ENCODE measurements at regions not wholly inside any gene's neighbourhood (a gene's known extent, or its start where the extent isn't known, plus 50 kb on each side); places are given as distances from the start of the nearest gene placed in this dataset.

DNA sequence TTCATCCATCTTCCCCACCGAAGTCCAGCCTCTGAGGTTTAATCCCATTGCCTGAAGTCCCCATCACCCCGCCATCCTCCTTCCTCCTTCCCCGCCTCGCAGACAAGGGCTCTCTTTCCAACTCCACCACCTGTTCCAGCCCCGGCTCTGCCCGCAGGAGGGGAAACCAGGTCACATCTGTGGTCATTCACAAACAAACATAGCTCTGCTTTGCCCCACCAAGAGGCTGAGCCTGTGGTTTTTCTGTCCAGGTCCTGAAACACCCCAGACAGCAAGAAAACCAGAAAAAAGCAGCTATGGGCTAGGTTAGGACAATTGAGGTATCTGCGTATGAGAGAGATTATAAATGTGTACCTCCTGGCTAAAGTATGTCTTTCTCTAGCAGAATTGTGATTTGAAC is 144.7 kb downstream of the GLI2 start:
- TF ChIP-seq, protein P1, sequence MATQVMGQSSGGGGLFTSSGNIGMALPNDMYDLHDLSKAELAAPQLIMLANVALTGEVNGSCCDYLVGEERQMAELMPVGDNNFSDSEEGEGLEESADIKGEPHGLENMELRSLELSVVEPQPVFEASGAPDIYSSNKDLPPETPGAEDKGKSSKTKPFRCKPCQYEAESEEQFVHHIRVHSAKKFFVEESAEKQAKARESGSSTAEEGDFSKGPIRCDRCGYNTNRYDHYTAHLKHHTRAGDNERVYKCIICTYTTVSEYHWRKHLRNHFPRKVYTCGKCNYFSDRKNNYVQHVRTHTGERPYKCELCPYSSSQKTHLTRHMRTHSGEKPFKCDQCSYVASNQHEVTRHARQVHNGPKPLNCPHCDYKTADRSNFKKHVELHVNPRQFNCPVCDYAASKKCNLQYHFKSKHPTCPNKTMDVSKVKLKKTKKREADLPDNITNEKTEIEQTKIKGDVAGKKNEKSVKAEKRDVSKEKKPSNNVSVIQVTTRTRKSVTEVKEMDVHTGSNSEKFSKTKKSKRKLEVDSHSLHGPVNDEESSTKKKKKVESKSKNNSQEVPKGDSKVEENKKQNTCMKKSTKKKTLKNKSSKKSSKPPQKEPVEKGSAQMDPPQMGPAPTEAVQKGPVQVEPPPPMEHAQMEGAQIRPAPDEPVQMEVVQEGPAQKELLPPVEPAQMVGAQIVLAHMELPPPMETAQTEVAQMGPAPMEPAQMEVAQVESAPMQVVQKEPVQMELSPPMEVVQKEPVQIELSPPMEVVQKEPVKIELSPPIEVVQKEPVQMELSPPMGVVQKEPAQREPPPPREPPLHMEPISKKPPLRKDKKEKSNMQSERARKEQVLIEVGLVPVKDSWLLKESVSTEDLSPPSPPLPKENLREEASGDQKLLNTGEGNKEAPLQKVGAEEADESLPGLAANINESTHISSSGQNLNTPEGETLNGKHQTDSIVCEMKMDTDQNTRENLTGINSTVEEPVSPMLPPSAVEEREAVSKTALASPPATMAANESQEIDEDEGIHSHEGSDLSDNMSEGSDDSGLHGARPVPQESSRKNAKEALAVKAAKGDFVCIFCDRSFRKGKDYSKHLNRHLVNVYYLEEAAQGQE (IDR thresholded peaks at IDR 0.05; ENCODE audit: insufficient read depth in 1 of 2, low read depth in 2 of 2, low read length in 2 of 2), result no peak
- TF ChIP-seq TAF1 (IDR thresholded peaks at IDR 0.05; ENCODE audit: borderline replicate concordance, insufficient read depth, low read length) (no peak), POLR2AphosphoS5 (IDR thresholded peaks at IDR 0.05; ENCODE audit: low read depth, low read length) (no peak), SIN3A (IDR thresholded peaks at IDR 0.05; ENCODE audit: borderline replicate concordance, insufficient read depth, low read length) (no peak), FOXP2 (optimal IDR thresholded peaks at IDR 0.05; ENCODE audit: borderline replicate concordance, extremely low read depth, extremely low read length, insufficient read depth) (no peak)

DNA sequence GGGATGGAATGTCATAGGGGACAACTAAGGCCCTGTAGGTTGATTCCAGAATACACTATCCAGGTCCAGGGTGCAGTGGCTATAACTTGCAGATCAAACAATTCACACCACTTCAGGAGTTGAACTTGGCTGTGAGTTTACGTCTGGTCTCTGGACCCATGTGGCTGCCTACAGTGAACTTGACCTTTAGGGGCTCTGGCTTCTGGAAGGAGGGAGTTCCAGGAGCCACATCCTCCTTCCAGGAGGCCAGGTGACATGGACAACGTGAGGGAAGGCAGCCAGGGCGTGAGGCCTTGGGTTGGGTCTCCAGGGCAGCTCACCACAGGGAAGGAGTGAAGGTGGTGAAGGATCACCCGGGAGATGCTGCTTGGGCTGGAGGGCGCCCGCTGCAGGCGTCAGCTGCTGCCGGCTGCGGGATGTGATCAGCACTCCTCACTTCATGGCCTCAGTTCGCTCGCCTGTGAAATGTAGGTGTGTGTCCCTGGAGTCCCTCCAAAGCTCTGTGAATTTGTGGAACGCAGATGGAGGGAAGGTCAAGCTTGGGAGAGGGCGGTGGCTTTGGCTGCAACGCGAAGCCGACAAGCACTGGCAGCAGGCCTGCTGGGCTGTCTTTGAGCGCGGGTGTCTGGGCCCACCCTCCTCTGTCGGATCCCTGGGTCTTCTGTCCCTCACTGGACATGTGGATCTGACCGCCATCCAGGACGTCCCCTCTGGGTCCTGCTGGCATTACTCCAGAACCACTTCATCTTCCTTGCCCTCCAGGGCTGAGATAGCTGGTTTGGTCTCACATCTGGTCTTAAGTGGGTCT is 146.5 kb downstream of the GLI2 start:
- TF ChIP-seq, protein P1 (IDR thresholded peaks at IDR 0.05; ENCODE audit: insufficient read depth in 1 of 2, low read depth in 2 of 2, low read length in 2 of 2), result no peak
- no peak for TF ChIP-seq SIN3A (IDR thresholded peaks at IDR 0.05; ENCODE audit: borderline replicate concordance, insufficient read depth, low read length)
- no peak for TF ChIP-seq POLR2AphosphoS5 (IDR thresholded peaks at IDR 0.05; ENCODE audit: low read depth, low read length)
- no peak for TF ChIP-seq TAF1 (IDR thresholded peaks at IDR 0.05; ENCODE audit: borderline replicate concordance, insufficient read depth, low read length)

DNA sequence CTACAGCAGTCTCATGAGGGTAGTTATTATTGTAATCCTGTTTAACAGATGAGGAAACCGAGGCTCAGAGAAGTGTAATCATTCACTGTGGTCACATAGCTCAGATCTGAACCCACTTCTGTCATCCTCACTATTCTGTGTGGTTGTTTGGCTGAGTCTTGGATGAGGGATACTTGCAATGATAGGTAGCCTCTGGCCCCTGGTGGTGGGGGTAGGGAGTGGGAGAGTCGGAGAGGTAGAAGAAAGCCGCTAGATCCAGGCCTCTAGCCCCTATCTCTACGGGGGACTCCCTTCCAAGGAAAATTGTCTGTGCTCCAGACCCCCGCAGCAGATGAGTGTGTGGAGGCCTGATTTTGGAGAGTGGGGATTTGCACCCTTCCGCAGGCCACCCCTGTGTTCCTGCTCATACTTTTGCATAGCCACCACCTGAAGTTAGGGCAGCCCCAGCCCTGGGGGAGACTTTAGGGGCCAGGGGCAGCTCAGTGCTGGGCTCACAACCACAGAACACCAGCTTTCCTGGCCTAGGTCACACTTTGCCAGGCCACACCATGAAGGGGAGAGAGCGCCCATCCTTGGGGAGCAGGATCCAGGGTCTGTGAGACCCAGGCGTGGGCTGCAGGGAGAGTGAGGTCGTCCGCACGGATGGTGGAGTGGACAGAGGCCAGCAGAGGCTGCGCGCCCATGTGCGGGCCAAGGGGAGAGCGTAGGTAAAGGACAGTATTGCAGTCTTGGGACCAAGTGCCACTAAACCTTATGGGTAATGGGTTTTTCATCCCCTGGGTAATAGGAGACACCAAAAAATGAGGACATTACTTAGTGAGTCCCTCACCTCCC is 148.2 kb downstream of the GLI2 start:
- TF ChIP-seq TAF1 (IDR thresholded peaks at IDR 0.05; ENCODE audit: borderline replicate concordance, insufficient read depth, low read length) (no peak), POLR2AphosphoS5 (IDR thresholded peaks at IDR 0.05; ENCODE audit: low read depth, low read length) (no peak), SIN3A (IDR thresholded peaks at IDR 0.05; ENCODE audit: borderline replicate concordance, insufficient read depth, low read length) (no peak), FOXP2 (optimal IDR thresholded peaks at IDR 0.05; ENCODE audit: borderline replicate concordance, extremely low read depth, extremely low read length, insufficient read depth) (no peak)
- TF ChIP-seq, protein P1 (IDR thresholded peaks at IDR 0.05; ENCODE audit: insufficient read depth in 1 of 2, low read depth in 2 of 2, low read length in 2 of 2), result no peak

DNA sequence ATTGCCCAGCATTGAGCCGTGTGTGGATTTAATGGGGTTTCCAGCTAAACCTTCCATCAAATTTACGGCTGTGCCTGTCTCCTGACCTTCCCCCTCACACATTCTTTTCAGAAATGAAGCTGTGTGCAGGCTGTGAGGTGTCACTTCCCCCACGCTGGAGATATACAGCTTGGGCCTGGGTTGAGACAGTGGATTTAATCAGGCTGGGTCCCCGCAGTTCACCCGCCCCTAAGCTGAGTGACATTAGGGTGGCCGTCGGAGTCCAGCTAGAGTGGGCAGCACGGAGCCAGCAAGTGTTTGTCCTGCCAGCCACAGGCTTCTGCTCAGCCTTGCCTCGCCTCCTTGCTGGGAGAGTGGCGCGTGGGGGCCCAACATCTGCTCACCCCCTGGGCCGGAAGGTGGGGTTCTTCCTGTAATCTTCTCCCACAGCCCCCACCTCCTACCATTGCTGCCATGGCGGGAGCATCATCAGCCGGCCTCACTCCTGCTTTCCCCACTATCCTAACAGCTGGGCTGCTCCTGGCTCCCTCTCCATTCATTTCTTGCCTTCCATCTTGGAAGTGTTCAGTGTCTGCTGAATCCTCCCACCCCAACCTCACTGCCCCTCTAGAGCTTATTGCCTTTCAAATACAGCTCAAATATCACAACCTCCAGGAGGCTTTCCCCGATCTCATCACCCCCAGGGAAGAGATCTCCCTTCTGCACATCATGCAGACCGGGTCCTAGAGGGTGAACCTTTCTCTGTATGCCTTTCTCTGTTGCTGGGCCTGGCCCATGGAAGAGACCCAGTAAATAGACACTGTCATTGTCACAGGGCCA is 149.0 kb downstream of the GLI2 start:
- TF ChIP-seq, protein P1 (IDR thresholded peaks at IDR 0.05; ENCODE audit: insufficient read depth in 1 of 2, low read depth in 2 of 2, low read length in 2 of 2), result no peak
- no peak for TF ChIP-seq TAF1 (IDR thresholded peaks at IDR 0.05; ENCODE audit: borderline replicate concordance, insufficient read depth, low read length)
- TF ChIP-seq SIN3A (IDR thresholded peaks at IDR 0.05; ENCODE audit: borderline replicate concordance, insufficient read depth, low read length), result no peak
- TF ChIP-seq FOXP2 (optimal IDR thresholded peaks at IDR 0.05; ENCODE audit: borderline replicate concordance, extremely low read depth, extremely low read length, insufficient read depth), result no peak
- TF ChIP-seq POLR2AphosphoS5 (IDR thresholded peaks at IDR 0.05; ENCODE audit: low read depth, low read length), result no peak
